ENCODE measurements at regions not wholly inside any gene's neighbourhood (a gene's known extent, or its start where the extent isn't known, plus 50 kb on each side); places are given as distances from the start of the nearest gene placed in this dataset.

DNA sequence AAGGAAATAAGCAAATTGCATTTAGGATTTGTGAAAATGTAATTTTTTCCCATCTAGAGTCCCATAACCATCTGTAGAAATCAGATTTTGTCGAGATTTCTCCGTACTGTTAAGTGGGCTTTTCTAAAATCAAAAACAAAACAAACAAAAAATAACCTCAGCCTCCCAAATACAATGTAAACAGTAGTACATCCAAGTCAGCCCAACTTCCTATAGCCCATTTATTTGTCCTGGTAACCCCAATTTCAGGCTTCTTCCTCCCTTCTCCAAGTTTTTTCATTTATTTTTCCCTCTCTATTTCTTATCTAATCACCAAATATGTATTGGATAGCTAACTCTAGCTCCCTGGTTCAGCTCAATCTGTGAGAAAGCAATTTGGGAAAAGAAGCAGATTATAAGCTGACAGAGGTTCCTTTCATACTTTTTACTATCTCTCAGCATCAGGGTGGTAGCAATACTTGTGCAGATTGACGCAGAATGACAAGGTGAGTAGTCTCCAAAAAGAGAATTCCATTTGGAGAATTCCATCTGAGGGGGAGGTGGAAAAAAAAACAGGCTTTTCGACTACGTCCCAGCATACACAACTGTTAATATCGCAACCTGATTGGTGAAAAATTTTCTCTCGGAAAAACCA lies 132.6 kb upstream of the BTN3A2 start:
- ChIA-PET POLR2A (interaction anchor here (0.7 to 7.6 kb wide), 14 partner anchors 10 to 914 kb away, joined by 3 to 351 read pairs (median 68); a partner anchor contains a TSS), CTCF (interaction anchor here (3.0 kb wide), 1 partner anchor 16 kb away, joined by 12 read pairs; a partner anchor contains a TSS)
- H3K27ac Mint-ChIP-seq, result peak overlapping the region; percentile 99
- H3K4me1 Mint-ChIP-seq (ENCODE audit: low read depth), result peaks cover 32% of the 10 kb centered on the region
- peaks cover 5% of the 10 kb centered on the region for H3K27me3 Mint-ChIP-seq
- intact Hi-C loops (cut with micrococcal nuclease), result loop anchor here (2.0 to 5.0 kb wide), 2 partner anchors 16 to 35 kb away; a partner anchor contains a TSS
- H3K4me3 Mint-ChIP-seq, result peak overlapping the region; percentile 75
- H3K9me3 Mint-ChIP-seq, result no peaks in the 10 kb centered on the region
- no peak for TF ChIP-seq CTCF (IDR thresholded peaks at IDR 0.05)
- peaks cover 14% of the 10 kb centered on the region for H3K36me3 Mint-ChIP-seq (ENCODE audit: low read depth)
- no peak for DNase-seq
- ATAC-seq, result no peak

GRCh38 chr6:26232940-26233648 lies 131.9 kb upstream of the BTN3A2 start:
- peak; percentile 24 for ATAC-seq
- peak; percentile 75 for DNase-seq
- H3K27ac Mint-ChIP-seq, result peak overlapping the region; percentile 99
- CTCF ChIA-PET, result interaction anchor here (1.1 to 3.0 kb wide), 6 partner anchors 9 to 75 kb away, joined by 3 to 12 read pairs (median 6); a partner anchor contains a TSS
- peaks cover 5% of the 10 kb centered on the region for H3K27me3 Mint-ChIP-seq
- H3K4me1 Mint-ChIP-seq (ENCODE audit: low read depth), result peaks cover 32% of the 10 kb centered on the region
- TF ChIP-seq CTCF (IDR thresholded peaks at IDR 0.05), result no peak
- POLR2A ChIA-PET, result interaction anchor here (0.7 to 7.6 kb wide), 40 partner anchors 10 to 1603 kb away, joined by 3 to 351 read pairs (median 10); a partner anchor contains a TSS
- peaks cover 14% of the 10 kb centered on the region for H3K36me3 Mint-ChIP-seq (ENCODE audit: low read depth)
- intact Hi-C loops (cut with micrococcal nuclease), result loop anchor here (2.0 to 5.0 kb wide), 2 partner anchors 16 to 36 kb away; a partner anchor contains a TSS
- H3K9me3 Mint-ChIP-seq, result no peaks in the 10 kb centered on the region
- peak overlapping the region; percentile 75 for H3K4me3 Mint-ChIP-seq

GRCh38 chr6:26233649-26234420 lies 131.2 kb upstream of the BTN3A2 start:
- no peak for TF ChIP-seq CTCF (IDR thresholded peaks at IDR 0.05)
- POLR2A ChIA-PET, result interaction anchor here (0.6 to 7.6 kb wide), 57 partner anchors 10 to 1660 kb away, joined by 3 to 351 read pairs (median 6); a partner anchor contains a TSS
- intact Hi-C loops (cut with micrococcal nuclease), result loop anchor here (2.0 to 5.0 kb wide), 2 partner anchors 17 to 37 kb away; a partner anchor contains a TSS

DNA sequence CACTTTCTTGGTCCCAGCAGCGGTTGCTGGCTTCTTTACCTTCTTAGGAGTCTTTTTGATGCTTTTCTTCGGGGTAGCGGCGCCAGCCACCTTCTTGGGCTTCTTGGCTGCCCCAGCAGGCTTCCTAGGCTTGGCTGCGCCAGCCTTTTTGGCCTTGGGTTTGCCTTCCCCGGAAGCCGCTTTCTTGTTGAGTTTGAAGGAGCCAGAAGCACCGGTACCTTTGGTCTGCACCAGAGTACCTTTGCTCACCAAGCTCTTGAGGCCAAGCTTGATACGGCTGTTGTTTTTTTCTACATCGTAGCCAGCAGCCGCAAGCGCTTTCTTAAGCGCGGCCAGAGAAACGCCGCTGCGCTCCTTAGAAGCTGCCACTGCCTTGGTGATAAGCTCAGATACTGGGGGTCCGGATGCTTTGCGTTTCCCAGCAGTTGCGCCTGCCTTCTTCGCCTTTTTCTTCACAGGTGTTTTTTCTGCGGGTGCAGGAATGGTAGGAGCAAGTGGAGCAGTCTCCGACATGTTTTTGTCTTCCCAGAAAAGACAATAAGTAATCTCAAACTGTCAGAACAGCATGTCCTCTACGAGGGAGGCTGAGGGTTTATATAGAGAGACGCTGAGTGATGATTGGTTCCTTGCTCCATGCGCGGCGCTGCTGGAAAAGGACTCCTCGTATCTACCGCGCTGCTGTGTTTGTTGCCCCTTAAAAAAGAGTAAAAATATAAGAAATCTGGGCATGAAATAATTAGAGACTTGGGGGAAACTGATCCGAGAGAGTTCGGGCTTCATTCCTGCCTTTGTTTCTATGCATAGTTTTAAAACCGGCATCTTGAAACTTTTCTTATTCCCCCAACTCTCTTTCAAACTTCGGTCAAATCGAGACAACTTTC lies 130.3 kb upstream of the BTN3A2 start:
- POLR2A ChIA-PET, result interaction anchor here (0.6 to 7.6 kb wide), 57 partner anchors 10 to 1659 kb away, joined by 3 to 351 read pairs (median 6); a partner anchor contains a TSS
- peaks cover 5% of the 10 kb centered on the region for H3K27me3 Mint-ChIP-seq

More at GRCh38 chr6:26233649-26234420, 131.2 kb upstream of the BTN3A2 start:
- peak overlapping the region; percentile 99 for H3K27ac Mint-ChIP-seq
- peak overlapping the region; percentile 75 for H3K4me3 Mint-ChIP-seq
- DNase-seq (peak; percentile 85), ATAC-seq (peak; percentile 54)
- CTCF ChIA-PET, result interaction anchor here (0.8 to 3.0 kb wide), 9 partner anchors 10 to 74 kb away, joined by 3 to 12 read pairs (median 4); a partner anchor contains a TSS
- H3K9me3 Mint-ChIP-seq, result no peaks in the 10 kb centered on the region
- H3K4me1 Mint-ChIP-seq (ENCODE audit: low read depth), result peaks cover 32% of the 10 kb centered on the region
- peaks cover 14% of the 10 kb centered on the region for H3K36me3 Mint-ChIP-seq (ENCODE audit: low read depth)
- peaks cover 5% of the 10 kb centered on the region for H3K27me3 Mint-ChIP-seq

More for the DNA sequence above, 130.3 kb upstream of the BTN3A2 start:
- DNase-seq (peak; percentile 86), ATAC-seq (peak; percentile 65)
- TF ChIP-seq CTCF (IDR thresholded peaks at IDR 0.05), result no peak
- Mint-ChIP-seq H3K36me3 (ENCODE audit: low read depth) (peaks cover 14% of the 10 kb centered on the region), H3K27ac (peak overlapping the region; percentile 99), H3K4me3 (peak overlapping the region; percentile 75), H3K4me1 (ENCODE audit: low read depth) (peaks cover 24% of the 10 kb centered on the region), H3K9me3 (no peaks in the 10 kb centered on the region)
- CTCF ChIA-PET, result interaction anchor here (0.8 to 3.0 kb wide), 8 partner anchors 11 to 73 kb away, joined by 3 to 12 read pairs (median 4); a partner anchor contains a TSS
- intact Hi-C loops (cut with micrococcal nuclease), result loop anchor here (5.0 kb wide), 1 partner anchor 37 kb away; a partner anchor contains a TSS

Data from activated CD8-positive, alpha-beta T cell treated with anti-CD3 and anti-CD28 coated beads for 36 hours (primary cell).